WTC11 (cell line): ENCODE measurements at regions not wholly inside any gene's neighbourhood (a gene's known extent, or its start where the extent isn't known, plus 50 kb on each side); places are given as distances from the start of the nearest gene placed in this dataset.

Experiments
- ATAC-seq: fragments of 200-7000 bp; cut with Tn5 transposase; 2 replicates; pipeline ENCODE4 v1.10.0; 2021; ENCODE audit warnings: mild to moderate bottlenecking, moderate library complexity
- CTCF ChIA-PET: fragments of 300-600 bp; sonication (Branson Sonifier 250); formaldehyde crosslinking; loops from one replicate; lab custom pipeline; 2021; ENCODE audit warnings: antibody characterized with exemption; lab: Charles Lee
- POLR2A ChIA-PET: fragments of 350-600 bp; sonication (Branson Sonifier 250); formaldehyde crosslinking; loops from one replicate; lab custom pipeline; 2021; ENCODE audit warnings: antibody characterized with exemption; lab: Charles Lee
- DNase-seq: peaks from one replicate; pipeline ENCODE4 v3.0.0; 2021; ENCODE audit warnings: low spot score
- H3K27ac Mint-ChIP-seq: 2 replicates; pipeline ENCODE4 v1.8.0; 2021; ENCODE audit warnings: mixed read lengths
- H3K27me3 Mint-ChIP-seq: 2 replicates; pipeline ENCODE4 v1.8.0; 2021; ENCODE audit warnings: low read depth, mild to moderate bottlenecking, moderate library complexity, mixed read lengths
- H3K36me3 Mint-ChIP-seq: 2 replicates; pipeline ENCODE4 v1.8.0; 2021; ENCODE audit warnings: mixed read lengths
- H3K4me1 Mint-ChIP-seq: 2 replicates; pipeline ENCODE4 v1.8.0; 2022; ENCODE audit warnings: mixed read lengths
- H3K4me3 Mint-ChIP-seq: 2 replicates; pipeline ENCODE4 v1.8.0; 2021; ENCODE audit warnings: mild to moderate bottlenecking, moderate library complexity, mixed read lengths
- H3K9me3 Mint-ChIP-seq: 2 replicates; pipeline ENCODE4 v1.8.0; 2021; ENCODE audit warnings: mixed read lengths
- ATF6 ChIP-seq: sonication (generic); formaldehyde crosslinking; IDR thresholded peaks from 2 replicates; pipeline ENCODE4 v1.8.1; 2023; ENCODE audit warnings: mild to moderate bottlenecking, missing genetic modification reagents
- CTCF ChIP-seq: fragments of 200-600 bp; IDR thresholded peaks from 2 replicates; pipeline ENCODE4 v1.8.0; 2022; ENCODE audit warnings: antibody characterized with exemption
- E2F5 ChIP-seq: sonication (generic); formaldehyde crosslinking; IDR thresholded peaks from 2 replicates; pipeline ENCODE4 v1.8.1; 2022; ENCODE audit warnings: mild to moderate bottlenecking, moderate library complexity, missing genetic modification reagents
- EMX1 ChIP-seq: fragments of 250-450 bp; sonication (Bioruptor Pico); IDR thresholded peaks from 2 replicates; pipeline ENCODE4 v1.8.0; 2021; ENCODE audit warnings: mild to moderate bottlenecking
- GRHL2 ChIP-seq: fragments of 250-450 bp; sonication (Bioruptor Pico); IDR thresholded peaks from 2 replicates; pipeline ENCODE4 v1.8.0; 2022; ENCODE audit warnings: mild to moderate bottlenecking, moderate library complexity; ENCODE audit not compliant: insufficient replicate concordance, severe bottlenecking
- IRF1 ChIP-seq: sonication (generic); formaldehyde crosslinking; IDR thresholded peaks from 2 replicates; pipeline ENCODE4 v1.8.0; 2023; ENCODE audit warnings: missing genetic modification reagents
- MLX ChIP-seq: sonication (generic); formaldehyde crosslinking; IDR thresholded peaks from 2 replicates; pipeline ENCODE4 v1.8.1; 2023; ENCODE audit warnings: mild to moderate bottlenecking, missing genetic modification reagents, moderate library complexity
- NFE2L1 ChIP-seq: sonication (generic); formaldehyde crosslinking; IDR thresholded peaks from 2 replicates; pipeline ENCODE4 v1.8.1; 2023; ENCODE audit warnings: missing genetic modification reagents
- NR3C1 ChIP-seq: sonication (generic); formaldehyde crosslinking; conservative IDR thresholded peaks from 2 replicates; pipeline ENCODE4 v1.8.1; 2023; ENCODE audit warnings: low read depth, mild to moderate bottlenecking, missing genetic modification reagents
- SMAD4 ChIP-seq: sonication (generic); formaldehyde crosslinking; IDR thresholded peaks from 2 replicates; pipeline ENCODE4 v1.8.0; 2022; ENCODE audit warnings: mild to moderate bottlenecking, missing genetic modification reagents
- SOX15 ChIP-seq: fragments of 250-450 bp; sonication (Bioruptor Pico); IDR thresholded peaks from 2 replicates; pipeline ENCODE4 v1.9.0; 2021; ENCODE audit warnings: mild to moderate bottlenecking
- TCF7 ChIP-seq: sonication (generic); formaldehyde crosslinking; IDR thresholded peaks from 2 replicates; pipeline ENCODE4 v1.8.0; 2022; ENCODE audit warnings: mild to moderate bottlenecking, low read depth, missing genetic modification reagents, moderate library complexity
- USF2 ChIP-seq: sonication (generic); formaldehyde crosslinking; IDR thresholded peaks from 2 replicates; pipeline ENCODE4 v1.8.1; 2023; ENCODE audit warnings: mild to moderate bottlenecking, missing genetic modification reagents, moderate library complexity
- ZMAT4 ChIP-seq: fragments of 250-450 bp; sonication (Bioruptor Pico); IDR thresholded peaks from 2 replicates; pipeline ENCODE4 v1.9.0; 2021; ENCODE audit warnings: mild to moderate bottlenecking
- ZNF263 ChIP-seq: sonication (generic); formaldehyde crosslinking; IDR thresholded peaks from 2 replicates; pipeline ENCODE4 v1.8.1; 2022; ENCODE audit warnings: low read depth, mild to moderate bottlenecking, moderate library complexity, missing genetic modification reagents
- ZNF423 ChIP-seq: fragments of 250-450 bp; sonication (Bioruptor Pico); IDR thresholded peaks from 2 replicates; pipeline ENCODE4 v2.1.2; 2022; ENCODE audit warnings: mild to moderate bottlenecking, moderate library complexity
- ZNF512 ChIP-seq: sonication (generic); formaldehyde crosslinking; IDR thresholded peaks from 2 replicates; pipeline ENCODE4 v1.8.1; 2022; ENCODE audit warnings: missing genetic modification reagents, borderline replicate concordance
- ZNF532 ChIP-seq: fragments of 250-450 bp; sonication (Bioruptor Pico); IDR thresholded peaks from 2 replicates; pipeline ENCODE4 v1.9.0; 2021; ENCODE audit warnings: mild to moderate bottlenecking, borderline replicate concordance
- ZNF671 ChIP-seq: fragments of 250-450 bp; sonication (Bioruptor Pico); IDR thresholded peaks from 2 replicates; pipeline ENCODE4 v1.8.0; 2021; ENCODE audit warnings: mild to moderate bottlenecking

- Mint-ChIP-seq H3K36me3 (peaks cover 8% of the 10 kb centered on the region; the same call in 1 of the 2 replicates), H3K9me3 (peaks cover 11% of the 10 kb centered on the region), H3K4me3 (no peak overlapping the region), H3K27me3 (no peaks in the 10 kb centered on the region)
- no peak for DNase-seq
- no peak for TF ChIP-seq TCF7
- TF ChIP-seq SMAD4 = no peak
- no peak for TF ChIP-seq ZNF423 (CRISPR knock-in tag)
- TF ChIP-seq EMX1 (CRISPR knock-in tag) = no peak
- TF ChIP-seq SOX15 (CRISPR knock-in tag) = no peak
- TF ChIP-seq GRHL2 (CRISPR knock-in tag) = no peak
- no peak for TF ChIP-seq ATF6 (CRISPR knock-in tag)
- no peak for TF ChIP-seq CTCF
- TF ChIP-seq NFE2L1 (CRISPR knock-in tag) = no peak
- TF ChIP-seq ZMAT4 (CRISPR knock-in tag) = no peak
- no peak for TF ChIP-seq ZNF671
- no peak for TF ChIP-seq ZNF512 (CRISPR knock-in tag)
- no peak for TF ChIP-seq NR3C1 (CRISPR knock-in tag)
- no peak for TF ChIP-seq IRF1 (CRISPR knock-in tag)
- no peak for TF ChIP-seq USF2 (CRISPR knock-in tag)
- TF ChIP-seq ZNF263 = no peak
- TF ChIP-seq ZNF532 (CRISPR knock-in tag) = no peak
- no peak for TF ChIP-seq E2F5 (CRISPR knock-in tag)
- TF ChIP-seq MLX (CRISPR knock-in tag) = no peak
- TF ChIP-seq, all 79 proteins: peak for 0
- ATAC-seq = no peak
- Mint-ChIP-seq H3K27ac (no peak overlapping the region), H3K4me1 (peaks cover 30% of the 10 kb centered on the region)
- ChIA-PET POLR2A (no interaction called here), CTCF (no interaction called here)
Observed at GRCh38 chr10:121306159-121306673, 292.0 kb downstream of the FGFR2 start.
